DOHH2 (cell line): ENCODE measurements at regions not wholly inside any gene's neighbourhood (a gene's known extent, or its start where the extent isn't known, plus 50 kb on each side); places are given as distances from the start of the nearest gene placed in this dataset.

Experiments
- H3F3A ChIP-seq: fragments of 200-600 bp; sonication (generic), shearing (Covaris generic); 2 replicates; pipeline ENCODE4 v1.6.0; 2016; ENCODE audit warnings: antibody characterized with exemption, mild to moderate bottlenecking; ENCODE audit not compliant: control insufficient read depth, insufficient read depth
- H3K27ac ChIP-seq: fragments of 200-600 bp; sonication (generic); 2 replicates; pipeline ENCODE4 v1.5.1; 2014; ENCODE audit warnings: low read depth, mild to moderate bottlenecking, low read length, moderate library complexity
- H3K27me3 ChIP-seq: fragments of 200-600 bp; sonication (generic); 2 replicates; pipeline ENCODE4 v1.6.1; 2014; ENCODE audit warnings: mild to moderate bottlenecking, low read length, mixed read lengths; ENCODE audit not compliant: control insufficient read depth
- H3K36me3 ChIP-seq: fragments of 200-600 bp; sonication (generic); 2 replicates; pipeline ENCODE4 v1.6.1; 2014; ENCODE audit warnings: mild to moderate bottlenecking, low read length, moderate library complexity, mixed read lengths; ENCODE audit not compliant: control insufficient read depth
- H3K4me1 ChIP-seq: fragments of 200-600 bp; sonication (generic); 2 replicates; pipeline ENCODE4 v1.6.1; 2014; ENCODE audit warnings: mild to moderate bottlenecking, low read length, mixed read lengths; ENCODE audit not compliant: control insufficient read depth
- H3K4me2 ChIP-seq: fragments of 200-600 bp; sonication (generic); 2 replicates; pipeline ENCODE4 v1.6.0; 2014; ENCODE audit warnings: mild to moderate bottlenecking, low read length, moderate library complexity
- H3K4me3 ChIP-seq: fragments of 200-600 bp; sonication (generic); 2 replicates; pipeline ENCODE4 v1.5.1; 2014; ENCODE audit warnings: mild to moderate bottlenecking, low read length, mixed read lengths
- H3K79me2 ChIP-seq: fragments of 200-600 bp; sonication (generic); 2 replicates; pipeline ENCODE4 v1.6.1; 2014; ENCODE audit warnings: mild to moderate bottlenecking, low read length, mixed read lengths; ENCODE audit not compliant: control insufficient read depth
- H3K9me2 ChIP-seq: fragments of 200-600 bp; sonication (generic); replicated peaks from 2 replicates; pipeline ENCODE4 v1.6.1; 2014; ENCODE audit warnings: mild to moderate bottlenecking, low read length, mixed read lengths; ENCODE audit not compliant: control insufficient read depth
- H3K9me3 ChIP-seq: fragments of 200-600 bp; sonication (generic); 2 replicates; pipeline ENCODE4 v1.6.1; 2014; ENCODE audit warnings: antibody characterized with exemption, low read length, mixed read lengths; ENCODE audit not compliant: control insufficient read depth, insufficient read depth
- H4K20me1 ChIP-seq: fragments of 200-600 bp; sonication (generic); 2 replicates; pipeline ENCODE4 v1.6.0; 2014; ENCODE audit warnings: low read depth, mild to moderate bottlenecking, antibody characterized with exemption, low read length, moderate library complexity; ENCODE audit not compliant: control insufficient read depth, insufficient read depth
- CTCF ChIP-seq: fragments of 200-600 bp; sonication (generic); IDR thresholded peaks from one replicate; pipeline ENCODE4 v1.5.1; 2014; ENCODE audit warnings: antibody characterized with exemption, mild to moderate bottlenecking, low read depth, low read length; ENCODE audit not compliant: poor library complexity, severe bottlenecking
- EZH2phosphoT487 ChIP-seq: fragments of 200-600 bp; sonication (generic); IDR thresholded peaks from 2 replicates; pipeline ENCODE4 v1.6.1; 2017; ENCODE audit warnings: borderline replicate concordance, mild to moderate bottlenecking, antibody characterized with exemption, low read length, moderate library complexity, mixed read lengths

- Histone ChIP-seq H3K27ac (no peak overlapping the region), H3K9me2 (no peaks in the 10 kb centered on the region)
Observed at GRCh38 chr1:228830185-228830953, 95.1 kb downstream of the RHOU start.

GRCh38 chr1:228830954-228831481, 95.7 kb downstream of the RHOU start:
- no peaks in the 10 kb centered on the region for H3K79me2 ChIP-seq
- no peak overlapping the region for H3K27ac ChIP-seq
- no peaks in the 10 kb centered on the region for H4K20me1 ChIP-seq
- H3K36me3 ChIP-seq, result no peaks in the 10 kb centered on the region
- peaks cover 3% of the 10 kb centered on the region; the same call in 1 of the 2 replicates for H3K27me3 ChIP-seq
- no peaks in the 10 kb centered on the region for H3F3A ChIP-seq
- H3K9me3 ChIP-seq, result no peaks in the 10 kb centered on the region
- H3K4me2 ChIP-seq, result no peak overlapping the region
- TF ChIP-seq EZH2phosphoT487, result no peak
- TF ChIP-seq CTCF, result no peak
- H3K4me1 ChIP-seq, result no peaks in the 10 kb centered on the region
- H3K9me2 ChIP-seq, result no peaks in the 10 kb centered on the region
- H3K4me3 ChIP-seq, result no peak overlapping the region

More at GRCh38 chr1:228830185-228830953, 95.1 kb downstream of the RHOU start:
- no peaks in the 10 kb centered on the region for H3K9me3 ChIP-seq
- H3K27me3 ChIP-seq, result peaks cover 8% of the 10 kb centered on the region; the same call in 1 of the 2 replicates
- no peaks in the 10 kb centered on the region for H3K4me1 ChIP-seq
- no peaks in the 10 kb centered on the region for H3F3A ChIP-seq
- no peaks in the 10 kb centered on the region for H4K20me1 ChIP-seq
- H3K79me2 ChIP-seq, result no peaks in the 10 kb centered on the region
- no peaks in the 10 kb centered on the region for H3K36me3 ChIP-seq
- H3K4me3 ChIP-seq, result no peak overlapping the region
- no peak overlapping the region for H3K4me2 ChIP-seq
- no peak for TF ChIP-seq EZH2phosphoT487
- no peak for TF ChIP-seq CTCF

- TF ChIP-seq EZH2phosphoT487 (no peak), CTCF (no peak)
- Histone ChIP-seq H3K4me3 (no peak overlapping the region), H3K27me3 (no peaks in the 10 kb centered on the region), H4K20me1 (no peaks in the 10 kb centered on the region), H3K4me2 (no peak overlapping the region), H3K9me2 (no peaks in the 10 kb centered on the region), H3K27ac (no peak overlapping the region), H3K79me2 (no peaks in the 10 kb centered on the region), H3K4me1 (no peaks in the 10 kb centered on the region), H3F3A (no peaks in the 10 kb centered on the region), H3K36me3 (no peaks in the 10 kb centered on the region), H3K9me3 (no peaks in the 10 kb centered on the region)
Observed at GRCh38 chr1:228833911-228834688, 98.8 kb downstream of the RHOU start.
